Central memory CD4-positive, alpha-beta T cell (primary cell): ENCODE measurements at regions not wholly inside any gene's neighbourhood (a gene's known extent, or its start where the extent isn't known, plus 50 kb on each side); places are given as distances from the start of the nearest gene placed in this dataset.

Source experiments
- DNase-seq: peaks from one replicate; pipeline ENCODE4 v3.0.0; 2022

DNA sequence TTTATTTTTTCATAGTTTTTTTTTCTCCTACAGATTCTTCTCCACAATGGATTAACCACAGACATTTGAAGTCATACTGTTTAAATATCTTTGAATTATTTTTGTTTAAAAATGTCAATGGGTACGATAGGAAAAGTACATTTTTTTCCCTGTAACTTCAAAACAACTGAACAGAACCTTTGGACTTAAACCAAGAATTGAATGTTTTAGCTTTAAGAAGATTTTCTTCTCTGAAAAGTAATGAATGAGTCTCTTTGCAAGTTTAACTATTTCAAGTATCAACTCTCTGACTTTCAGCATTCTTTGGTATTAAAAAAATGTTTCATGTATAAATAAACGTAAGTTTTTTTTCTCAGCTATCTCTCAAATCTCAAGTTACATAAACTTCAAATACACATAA lies 364.3 kb downstream of the FBXO8 start:
- no peak for DNase-seq

DNA sequence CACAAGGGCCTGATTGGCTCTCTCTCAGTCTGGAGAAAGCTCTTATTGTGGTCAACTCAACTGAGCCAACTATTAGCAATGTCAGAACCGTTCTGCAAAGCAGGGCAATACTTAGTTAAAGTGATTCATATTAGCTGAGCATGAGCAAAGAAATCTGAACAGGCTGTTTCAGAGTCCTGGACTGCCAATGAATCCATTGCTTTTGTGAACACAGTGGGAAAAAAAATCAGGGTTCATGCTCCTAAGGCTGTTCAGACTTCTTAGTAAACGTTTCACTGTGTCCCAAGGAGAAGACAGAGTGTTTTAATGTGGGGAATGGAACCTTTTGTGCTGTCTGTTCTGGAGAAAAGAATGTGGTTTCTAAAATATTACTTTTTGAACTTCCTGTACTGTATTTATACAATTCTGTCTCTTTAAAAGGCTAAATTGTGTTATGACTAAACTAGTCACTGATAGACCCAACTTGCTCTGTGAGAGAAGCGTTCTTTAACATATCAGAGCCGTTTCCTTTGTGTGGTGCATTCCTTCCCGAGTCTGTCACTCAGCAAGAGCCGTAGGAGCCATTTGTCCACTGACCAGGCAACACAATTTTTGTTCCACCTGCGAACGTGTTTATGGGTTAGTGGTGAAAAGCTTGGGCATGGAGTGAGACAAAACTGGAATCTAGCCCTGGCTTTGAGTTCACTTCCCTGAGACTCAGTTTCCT lies 366.1 kb downstream of the FBXO8 start:
- no peak for DNase-seq

- DNase-seq = no peak
Observed at GRCh38 chr4:173913496-173913895, 370.0 kb downstream of the FBXO8 start.

GRCh38 chr4:173912384-173912783 lies 371.1 kb downstream of the FBXO8 start:
- DNase-seq = no peak

GRCh38 chr4:173910891-173911290 lies 372.6 kb downstream of the FBXO8 start:
- no peak for DNase-seq

GRCh38 chr4:173909294-173909693 lies 374.2 kb downstream of the FBXO8 start:
- DNase-seq = no peak

- no peak for DNase-seq
Observed at GRCh38 chr4:173899813-173900212, 369.8 kb upstream of the HAND2 start.

- no peak for DNase-seq
Observed at GRCh38 chr4:173891072-173891471, 361.0 kb upstream of the HAND2 start.

- DNase-seq = no peak
Observed at GRCh38 chr4:173883821-173884220, 353.8 kb upstream of the HAND2 start.

DNA sequence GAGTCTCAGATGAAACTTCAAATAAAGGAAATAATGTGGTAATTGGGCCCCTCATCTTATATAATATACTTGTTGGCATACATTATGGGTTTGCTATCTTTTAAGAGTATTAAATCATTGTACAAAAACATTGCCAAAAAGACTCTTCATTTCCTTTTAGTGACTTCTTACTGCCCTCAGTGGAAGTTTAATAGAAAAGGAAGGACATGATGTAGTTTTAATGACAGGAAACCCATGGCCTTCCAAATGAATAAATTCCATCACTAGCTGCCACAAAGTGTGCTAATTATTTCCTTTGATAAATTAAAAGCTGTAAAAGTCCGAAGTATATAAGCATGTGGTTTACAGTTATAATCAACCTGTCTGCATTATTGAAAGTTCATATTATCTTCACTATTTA lies 350.9 kb upstream of the HAND2 start:
- DNase-seq = no peak

DNA sequence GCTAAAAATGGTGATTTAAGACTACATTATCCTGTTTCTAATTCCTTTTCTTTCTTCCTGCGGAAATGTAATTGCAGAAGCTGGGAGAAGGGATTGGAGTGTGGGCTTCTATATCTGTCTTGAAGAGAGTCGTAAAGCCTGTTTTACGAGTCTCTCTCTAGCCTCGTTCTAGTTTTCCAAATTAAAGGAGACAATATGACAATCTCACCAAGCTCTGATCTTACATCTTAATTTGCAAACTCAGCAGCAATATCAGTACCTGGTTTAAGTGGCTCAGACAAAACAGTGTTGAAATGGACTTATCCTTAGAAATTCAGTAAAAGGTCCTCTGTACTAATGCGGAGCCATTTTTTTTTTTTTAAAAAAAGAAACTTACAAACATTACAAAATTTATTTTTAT lies 349.5 kb upstream of the HAND2 start:
- DNase-seq = no peak

DNA sequence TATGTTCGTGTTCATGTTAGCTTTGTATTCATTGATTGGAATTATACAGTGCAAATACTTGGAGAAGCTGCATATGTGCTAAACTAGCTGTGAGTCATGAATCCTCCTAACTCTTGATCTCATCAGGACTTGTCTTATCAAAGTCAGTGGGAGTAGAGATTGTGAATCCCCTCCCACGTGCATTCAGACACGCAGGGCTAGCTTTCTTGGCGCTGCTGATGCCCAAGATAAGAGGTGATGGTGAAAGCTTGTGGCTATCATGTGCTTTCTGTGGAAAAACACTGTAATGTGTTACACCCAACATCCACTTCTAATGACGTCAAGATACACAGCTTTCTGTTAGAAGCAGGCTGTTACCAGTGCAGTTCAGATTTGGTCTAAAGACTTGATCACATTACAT lies 348.7 kb upstream of the HAND2 start:
- no peak for DNase-seq

DNA sequence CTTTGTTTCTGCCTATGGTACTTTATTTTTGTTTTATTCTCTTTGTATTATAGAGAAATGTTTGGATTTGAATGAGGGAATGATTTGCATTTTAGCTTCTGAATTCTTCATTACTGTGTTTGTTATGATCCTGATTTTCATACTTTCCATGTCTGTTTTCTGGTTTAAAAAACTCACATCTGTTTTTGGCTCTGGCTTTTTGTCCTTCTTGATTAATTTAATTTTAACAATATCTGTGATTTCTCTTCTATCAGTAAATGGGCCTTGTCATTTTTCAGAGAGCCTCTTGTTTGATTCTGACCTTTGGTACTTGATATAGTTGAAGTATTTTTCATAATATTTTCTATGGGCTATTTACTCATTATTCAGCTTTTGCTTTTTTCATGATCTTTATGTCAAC lies 341.6 kb upstream of the HAND2 start:
- DNase-seq = no peak

GRCh38 chr4:173866322-173867026 lies 336.4 kb upstream of the HAND2 start:
- no peak for DNase-seq

DNA sequence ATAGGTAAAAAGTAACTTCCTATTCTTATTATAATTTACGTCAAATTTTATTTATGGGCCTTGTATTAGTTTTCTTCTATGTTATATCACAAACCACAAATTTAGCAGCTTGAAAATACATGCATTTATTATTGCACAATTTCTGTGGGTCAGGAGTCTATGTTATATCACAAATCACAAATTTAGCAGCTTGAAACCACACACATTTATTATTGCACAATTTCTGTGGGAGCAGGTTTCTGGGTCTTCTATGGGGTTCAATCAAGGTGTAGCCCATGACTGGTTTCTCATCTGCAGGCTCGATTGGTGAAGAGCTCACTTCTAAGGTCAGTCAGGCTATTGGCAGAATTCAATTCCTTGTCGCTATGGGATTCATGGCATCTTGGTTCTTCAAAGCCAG lies 332.7 kb upstream of the HAND2 start:
- no peak for DNase-seq

- DNase-seq = no peak
Observed at GRCh38 chr4:173860094-173860493, 330.1 kb upstream of the HAND2 start.

DNA sequence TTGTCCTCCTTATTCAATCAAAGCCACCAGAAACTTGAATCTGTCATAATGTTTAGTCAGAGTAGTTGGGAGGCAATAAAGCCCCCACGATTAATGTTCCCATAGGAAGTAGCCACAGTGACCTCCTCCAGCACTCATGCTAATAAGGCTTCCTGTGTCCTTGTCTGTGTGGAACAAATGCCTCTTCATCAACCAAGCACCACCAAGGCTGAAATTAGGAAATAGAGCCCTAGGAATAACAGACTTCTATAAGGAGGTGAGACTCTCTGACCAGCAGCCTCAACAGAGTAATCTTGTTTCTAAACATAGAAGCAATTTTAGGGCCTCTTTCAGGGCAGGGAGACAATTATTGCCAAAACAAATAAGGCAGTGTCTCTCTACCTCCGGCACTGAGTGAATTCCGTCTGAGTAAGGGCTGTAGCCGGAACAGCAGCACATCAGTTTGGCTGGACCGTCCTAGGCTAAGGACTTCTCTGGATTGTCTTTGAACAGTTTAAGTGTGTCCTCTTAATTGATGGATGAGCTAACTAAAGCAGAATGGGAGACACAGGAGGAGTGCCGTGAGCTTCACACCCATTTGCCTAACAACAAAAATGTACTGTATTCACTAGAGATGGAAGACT lies 329.2 kb upstream of the HAND2 start:
- DNase-seq = no peak

DNA sequence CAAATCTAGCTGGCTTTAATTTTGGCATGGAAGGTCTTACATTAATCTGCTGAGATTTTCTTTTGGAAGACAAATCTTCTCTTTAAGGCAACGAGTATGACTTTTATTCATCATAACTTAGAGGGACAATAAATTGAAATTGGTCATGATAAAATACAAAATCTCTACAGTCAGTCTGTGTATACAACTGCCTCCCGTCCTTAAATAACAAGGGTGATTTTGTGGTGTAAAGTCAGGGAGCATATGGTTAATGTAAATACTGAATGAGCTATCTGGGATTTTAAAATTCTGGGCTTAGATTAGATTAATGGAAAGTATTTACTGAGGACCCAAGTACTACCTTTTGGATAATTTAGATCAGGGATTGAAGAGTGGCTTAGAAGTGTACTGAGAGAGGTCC lies 328.4 kb upstream of the HAND2 start:
- no peak for DNase-seq

- DNase-seq = no peak
Observed at GRCh38 chr4:173857828-173858227, 327.8 kb upstream of the HAND2 start.

DNA sequence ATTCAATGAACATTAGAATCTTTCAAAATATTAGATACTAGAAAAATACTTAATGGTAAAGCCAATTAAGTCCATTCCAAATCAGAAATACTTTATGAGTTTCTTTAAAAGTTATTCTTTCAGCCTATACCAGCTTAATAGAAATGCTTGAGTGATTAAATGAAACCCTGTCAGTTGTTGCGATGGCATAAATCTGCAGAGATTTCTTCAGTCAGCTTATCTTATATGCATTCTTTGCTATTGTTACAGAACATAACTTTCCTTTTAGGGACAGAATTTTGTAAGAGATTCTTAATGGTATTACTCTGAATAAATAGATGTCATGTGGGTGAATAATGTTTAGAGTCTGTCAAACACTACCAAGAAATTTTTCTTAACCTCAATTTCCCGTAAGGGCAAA lies 325.0 kb upstream of the HAND2 start:
- DNase-seq = no peak

DNA sequence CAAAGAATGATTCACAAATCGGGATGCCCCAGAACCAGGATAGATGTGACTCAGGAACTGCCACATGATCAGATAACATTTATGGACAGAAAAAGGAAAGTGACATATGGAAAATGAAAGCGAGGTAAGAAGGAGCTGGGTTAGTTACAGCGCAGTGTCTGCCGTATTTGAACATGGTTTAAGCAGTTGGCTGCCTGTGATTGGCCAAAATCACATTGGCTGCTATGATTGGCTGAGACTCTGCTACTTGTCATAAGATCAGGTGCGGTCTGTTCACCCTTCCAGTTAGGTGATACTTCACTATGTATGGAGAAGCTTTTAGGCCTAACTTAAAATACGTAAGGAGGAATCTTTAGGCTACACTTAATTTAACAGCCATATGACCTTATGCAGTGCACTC lies 322.7 kb upstream of the HAND2 start:
- DNase-seq = no peak

- no peak for DNase-seq
Observed at GRCh38 chr4:173845580-173845979, 315.6 kb upstream of the HAND2 start.

DNA sequence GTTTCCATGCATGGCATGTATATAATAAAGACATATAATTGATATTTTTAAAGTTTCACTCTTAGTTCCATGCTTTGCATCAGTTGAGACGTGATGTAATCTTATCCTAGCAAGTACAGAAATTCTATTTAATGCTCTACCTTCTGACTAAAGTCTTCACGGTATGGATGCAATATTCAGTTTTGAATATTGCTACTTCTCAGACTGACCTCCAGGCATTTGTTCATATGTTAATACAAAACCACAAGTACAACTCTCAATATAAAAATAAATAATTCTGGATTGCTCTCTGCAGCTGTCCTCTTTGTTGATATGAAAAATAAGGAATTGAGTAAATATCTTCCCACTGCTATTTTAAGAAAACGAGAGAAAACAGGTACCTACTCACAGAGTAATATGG lies 309.8 kb upstream of the HAND2 start:
- no peak for DNase-seq

GRCh38 chr4:173837517-173837916 lies 307.5 kb upstream of the HAND2 start:
- no peak for DNase-seq
